Loucy (cell line): ENCODE measurements at regions not wholly inside any gene's neighbourhood (a gene's known extent, or its start where the extent isn't known, plus 50 kb on each side); places are given as distances from the start of the nearest gene placed in this dataset.

Experiments used
- H2AFZ ChIP-seq: fragments of 200-600 bp; sonication (generic); 2 replicates; pipeline ENCODE4 v1.6.0; 2016; ENCODE audit warnings: antibody characterized with exemption, mild to moderate bottlenecking, low read length, moderate library complexity
- H3F3A ChIP-seq: fragments of 200-600 bp; 2 replicates; pipeline ENCODE4 v1.6.0; 2016; ENCODE audit warnings: antibody characterized with exemption, low read depth, mild to moderate bottlenecking
- H3K27me3 ChIP-seq: fragments of 200-600 bp; sonication (generic); 2 replicates; pipeline ENCODE4 v1.6.1; 2014; ENCODE audit warnings: low read length, mild to moderate bottlenecking; ENCODE audit not compliant: insufficient read depth, poor library complexity, severe bottlenecking
- H3K36me3 ChIP-seq: fragments of 200-600 bp; sonication (generic); 2 replicates; pipeline ENCODE4 v1.6.1; 2016; ENCODE audit warnings: low read length; ENCODE audit not compliant: insufficient read depth
- H3K4me1 ChIP-seq: fragments of 200-600 bp; sonication (generic); 2 replicates; pipeline ENCODE4 v1.5.1; 2014; ENCODE audit warnings: low read length, mild to moderate bottlenecking; ENCODE audit not compliant: insufficient read depth, poor library complexity, severe bottlenecking
- H3K4me2 ChIP-seq: fragments of 200-600 bp; sonication (generic); 2 replicates; pipeline ENCODE4 v1.6.0; 2014; ENCODE audit warnings: antibody characterized with exemption, low read length, low read depth, mild to moderate bottlenecking; ENCODE audit not compliant: poor library complexity, severe bottlenecking
- H3K4me3 ChIP-seq: fragments of 200-600 bp; sonication (generic); 2 replicates; pipeline ENCODE4 v1.5.1; 2014; ENCODE audit warnings: low read length, mild to moderate bottlenecking, mixed read lengths; ENCODE audit not compliant: poor library complexity, severe bottlenecking
- H3K79me2 ChIP-seq: fragments of 200-600 bp; sonication (generic); 2 replicates; pipeline ENCODE4 v1.6.1; 2014; ENCODE audit warnings: low read length; ENCODE audit not compliant: insufficient read depth
- H3K9ac ChIP-seq: fragments of 200-600 bp; sonication (generic); 2 replicates; pipeline ENCODE4 v1.6.0; 2014; ENCODE audit warnings: mild to moderate bottlenecking, low read depth, low read length, moderate library complexity; ENCODE audit not compliant: poor library complexity, severe bottlenecking
- H3K9me2 ChIP-seq: fragments of 200-600 bp; sonication (generic); replicated peaks from 2 replicates; pipeline ENCODE4 v1.6.1; 2016; ENCODE audit warnings: low read depth, low read length, mixed read lengths
- H3K9me3 ChIP-seq: fragments of 200-600 bp; sonication (generic); 2 replicates; pipeline ENCODE4 v1.6.1; 2014; ENCODE audit warnings: mild to moderate bottlenecking, antibody characterized with exemption, low read length, low read depth; ENCODE audit not compliant: insufficient read depth
- H4K20me1 ChIP-seq: fragments of 200-600 bp; sonication (generic); 2 replicates; pipeline ENCODE4 v1.6.0; 2014; ENCODE audit warnings: antibody characterized with exemption, low read length, mild to moderate bottlenecking; ENCODE audit not compliant: insufficient read depth, poor library complexity, severe bottlenecking
- CTCF ChIP-seq: fragments of 200-600 bp; sonication (generic); conservative IDR thresholded peaks from 2 replicates; pipeline ENCODE4 v1.5.1; 2014; ENCODE audit warnings: mild to moderate bottlenecking, antibody characterized with exemption, low read length
- EZH2phosphoT487 ChIP-seq: fragments of 200-600 bp; IDR thresholded peaks from 2 replicates; pipeline ENCODE4 v1.6.1; 2018; ENCODE audit warnings: antibody characterized with exemption, mild to moderate bottlenecking, moderate library complexity, borderline replicate concordance

DNA sequence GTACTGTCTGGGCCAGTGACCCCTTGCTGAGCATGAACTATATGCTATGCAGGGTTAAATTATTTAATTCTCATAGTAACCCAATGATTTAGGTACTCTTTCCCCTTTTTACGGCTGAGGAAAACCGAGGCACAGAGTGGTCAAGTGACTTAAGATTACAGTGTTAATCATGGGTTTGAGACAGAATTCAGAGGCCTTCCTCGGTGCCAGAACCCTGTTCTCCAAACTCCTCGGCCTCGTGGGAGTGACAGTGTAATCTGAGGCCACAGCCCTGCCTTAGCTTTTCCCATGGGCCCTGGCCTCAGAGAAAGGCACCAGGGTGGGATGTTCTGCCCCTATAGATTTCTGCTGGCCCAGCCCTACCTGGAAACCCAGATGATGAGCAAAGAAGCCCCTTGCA, 86.4 kb upstream of the ZNF648 start:
- Histone ChIP-seq H3K4me2 (no peak overlapping the region), H3F3A (no peaks in the 10 kb centered on the region), H3K36me3 (no peaks in the 10 kb centered on the region), H2AFZ (no peak overlapping the region), H3K79me2 (no peaks in the 10 kb centered on the region), H4K20me1 (no peaks in the 10 kb centered on the region), H3K4me1 (peaks cover 30% of the 10 kb centered on the region), H3K9me2 (no peaks in the 10 kb centered on the region), H3K27me3 (no peaks in the 10 kb centered on the region), H3K4me3 (no peak overlapping the region), H3K9ac (no peak overlapping the region), H3K9me3 (no peaks in the 10 kb centered on the region)
- TF ChIP-seq EZH2phosphoT487 (no peak), CTCF (no peak)

DNA sequence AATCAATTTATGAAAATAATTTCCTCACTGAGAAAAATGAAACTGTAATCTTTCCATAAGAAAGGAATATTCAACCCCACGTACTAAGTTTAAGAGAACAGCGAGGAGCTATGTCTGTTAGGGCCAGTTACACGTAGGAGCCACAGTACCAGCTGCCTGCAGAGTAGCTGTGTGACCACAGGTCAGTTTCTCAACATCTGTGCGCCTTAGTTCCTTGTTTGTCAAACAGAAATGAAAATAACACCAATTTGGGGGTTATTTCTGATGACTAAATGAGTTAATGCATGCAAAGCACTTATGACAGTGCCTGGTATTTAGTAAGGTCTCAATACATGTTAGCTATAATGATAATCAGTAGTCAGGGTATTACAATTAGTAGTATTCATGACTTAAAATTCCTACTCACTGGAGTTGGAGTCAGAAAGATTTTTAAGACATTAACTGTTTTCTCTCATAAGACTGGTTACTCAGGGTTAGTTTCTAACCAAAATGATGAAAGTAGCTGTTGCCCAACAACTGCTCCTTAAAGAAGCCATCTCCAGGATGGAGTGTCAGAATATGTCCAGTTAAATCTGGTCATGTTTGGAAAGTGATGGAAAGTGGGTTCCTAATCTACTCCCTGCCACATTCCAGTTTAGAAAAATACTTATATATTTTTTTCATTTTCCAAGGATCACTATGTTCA, 85.8 kb upstream of the ZNF648 start:
- H3K27me3 ChIP-seq, result no peaks in the 10 kb centered on the region
- H3K36me3 ChIP-seq, result no peaks in the 10 kb centered on the region
- no peaks in the 10 kb centered on the region for H3K79me2 ChIP-seq
- no peak overlapping the region for H2AFZ ChIP-seq
- H3F3A ChIP-seq, result no peaks in the 10 kb centered on the region
- peaks cover 35% of the 10 kb centered on the region for H3K4me1 ChIP-seq
- no peak overlapping the region for H3K4me3 ChIP-seq
- H3K9me2 ChIP-seq, result no peaks in the 10 kb centered on the region
- no peaks in the 10 kb centered on the region for H4K20me1 ChIP-seq
- TF ChIP-seq CTCF (no peak), EZH2phosphoT487 (no peak)
- H3K9ac ChIP-seq, result no peak overlapping the region
- H3K4me2 ChIP-seq, result no peak overlapping the region
- no peaks in the 10 kb centered on the region for H3K9me3 ChIP-seq

DNA sequence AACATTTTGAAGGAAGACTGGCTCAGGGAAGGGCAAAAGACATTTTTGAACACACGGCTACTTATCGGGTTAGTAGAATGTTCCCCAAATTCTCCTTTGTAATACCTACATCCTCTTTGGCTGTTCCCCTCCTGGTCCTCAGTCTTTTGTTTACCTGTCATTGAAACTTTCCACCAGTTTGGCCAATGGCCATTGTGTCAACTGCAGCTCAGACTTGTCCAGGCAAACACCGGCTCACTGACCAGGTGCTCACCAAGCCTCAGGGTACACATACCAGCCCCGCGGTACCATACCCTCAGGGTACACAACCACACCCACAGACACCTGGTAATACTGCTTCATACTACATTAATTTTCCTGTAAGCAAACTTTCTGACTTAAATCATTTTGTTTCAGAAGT, 84.8 kb upstream of the ZNF648 start:
- no peaks in the 10 kb centered on the region for H3F3A ChIP-seq
- no peak overlapping the region for H3K4me3 ChIP-seq
- no peak overlapping the region for H3K9ac ChIP-seq
- H3K4me2 ChIP-seq, result no peak overlapping the region
- H3K36me3 ChIP-seq, result no peaks in the 10 kb centered on the region
- H2AFZ ChIP-seq, result peak overlapping the region; percentile 46; the same call in 1 of the 2 replicates
- no peaks in the 10 kb centered on the region for H4K20me1 ChIP-seq
- no peaks in the 10 kb centered on the region for H3K9me3 ChIP-seq
- no peaks in the 10 kb centered on the region for H3K9me2 ChIP-seq
- no peak for TF ChIP-seq CTCF
- no peak for TF ChIP-seq EZH2phosphoT487
- H3K4me1 ChIP-seq, result peaks cover 35% of the 10 kb centered on the region
- H3K79me2 ChIP-seq, result no peaks in the 10 kb centered on the region
- no peaks in the 10 kb centered on the region for H3K27me3 ChIP-seq
